PC-3 (cell line): ENCODE measurements at regions not wholly inside any gene's neighbourhood (a gene's known extent, or its start where the extent isn't known, plus 50 kb on each side); places are given as distances from the start of the nearest gene placed in this dataset.
"Not testable (repeated sequence)": the region's sequence is repeated elsewhere in the genome, so short reads cannot be mapped to it uniquely, and the experiment has no call there.

Experiments used
- ATAC-seq: fragments of 200-7000 bp; cut with Tn5 transposase; 2 replicates; pipeline ENCODE4 v1.9.1; 2020; ENCODE audit warnings: mild to moderate bottlenecking, moderate library complexity
- BruUV-seq: library from RNA; stranded (reverse); fragments of 400-500 nt; replicated peaks from 2 replicates; lab custom pipeline; 2021; lab: Mats Ljungman, UMichigan
- CTCF ChIA-PET: fragments of 300-600 bp; sonication (Branson Sonifier 250); formaldehyde crosslinking; loops from one replicate; lab custom pipeline; 2022; ENCODE audit warnings: antibody characterized with exemption; lab: Charles Lee
- POLR2A ChIA-PET: fragments of 300-600 bp; sonication (Branson Sonifier 250); formaldehyde crosslinking; loops from one replicate; lab custom pipeline; 2022; ENCODE audit warnings: antibody characterized with exemption; ENCODE audit not compliant: unreplicated experiment; lab: Charles Lee
- DNase-seq: peaks from one replicate; pipeline ENCODE4 v3.0.0-alpha.2; 2015
- H2AFZ ChIP-seq: fragments of 300-600 bp; sonication (generic); 2 replicates; pipeline ENCODE4 v1.6.0; 2016; ENCODE audit warnings: antibody characterized with exemption, low read length
- H3F3A ChIP-seq: fragments of 300-600 bp; sonication (generic); one replicate; pipeline ENCODE4 v1.6.0; 2017; ENCODE audit warnings: antibody characterized with exemption, low read length, control low read depth, mild to moderate bottlenecking; ENCODE audit not compliant: unreplicated experiment
- H3K27ac ChIP-seq: fragments of 300-600 bp; sonication (generic); 2 replicates; pipeline ENCODE4 v1.5.1; 2016; ENCODE audit warnings: mild to moderate bottlenecking, low read length
- H3K27me3 ChIP-seq: fragments of 300-600 bp; sonication (generic); 2 replicates; pipeline ENCODE4 v1.6.1; 2016; ENCODE audit warnings: low read length, mixed read lengths
- H3K36me3 ChIP-seq: fragments of 300-600 bp; sonication (generic); 2 replicates; pipeline ENCODE4 v1.6.1; 2016; ENCODE audit warnings: low read depth, mixed run types, low read length, mixed read lengths
- H3K4me1 ChIP-seq: fragments of 300-600 bp; sonication (generic); 2 replicates; pipeline ENCODE4 v1.5.1; 2016; ENCODE audit warnings: low read length; ENCODE audit not compliant: insufficient read depth
- H3K4me2 ChIP-seq: fragments of 300-600 bp; sonication (generic); 2 replicates; pipeline ENCODE4 v1.6.0; 2016; ENCODE audit warnings: low read length
- H3K4me3 ChIP-seq: fragments of 300-600 bp; sonication (generic); 2 replicates; pipeline ENCODE4 v1.5.1; 2016; ENCODE audit warnings: mild to moderate bottlenecking, low read length, mixed read lengths
- H3K79me2 ChIP-seq: fragments of 300-600 bp; sonication (generic); 2 replicates; pipeline ENCODE4 v1.6.1; 2017; ENCODE audit warnings: low read length, mixed read lengths
- H3K9ac ChIP-seq: fragments of 300-600 bp; sonication (generic); 2 replicates; pipeline ENCODE4 v1.6.0; 2016; ENCODE audit warnings: mild to moderate bottlenecking, low read length
- H3K9me2 ChIP-seq: fragments of 300-600 bp; sonication (generic); replicated peaks from 2 replicates; pipeline ENCODE4 v1.6.1; 2016; ENCODE audit warnings: mixed run types, low read length, mixed read lengths
- H3K9me3 ChIP-seq: fragments of 300-600 bp; sonication (generic); 2 replicates; pipeline ENCODE4 v1.6.1; 2016; ENCODE audit warnings: low read length, mixed read lengths
- H4K20me1 ChIP-seq: fragments of 300-600 bp; sonication (generic); 2 replicates; pipeline ENCODE4 v1.6.1; 2016; ENCODE audit warnings: low read length, mixed read lengths
- CTCF ChIP-seq: fragments of 300-600 bp; sonication (generic); conservative IDR thresholded peaks from 2 replicates; pipeline ENCODE4 v1.5.1; 2017; ENCODE audit warnings: antibody characterized with exemption, low read depth, mild to moderate bottlenecking, low read length
- EZH2 ChIP-seq: fragments of 300-600 bp; sonication (generic); IDR thresholded peaks from one replicate; pipeline ENCODE4 v1.6.1; 2017; ENCODE audit warnings: antibody characterized with exemption, mild to moderate bottlenecking, low read length; ENCODE audit not compliant: unreplicated experiment
- EZH2phosphoT487 ChIP-seq: fragments of 300-600 bp; sonication (generic); IDR thresholded peaks from 2 replicates; pipeline ENCODE4 v1.6.1; 2018; ENCODE audit warnings: mild to moderate bottlenecking, antibody characterized with exemption, low read length, borderline replicate concordance
- intact Hi-C: fragments of 100-400 bp; cut with micrococcal nuclease; formaldehyde crosslinking; loops from 2 replicates; pipeline ENCODE4 v1.9.0; 2023

- no peak overlapping the region for H3K27ac ChIP-seq
- ChIA-PET POLR2A (no interaction called here), CTCF (no interaction called here)
- no peak overlapping the region for H3K9ac ChIP-seq
- H3K27me3 ChIP-seq: 0 out of 2 replicates have a peak, but pooled peaks cover 6% of the 10 kb centered on the region
- DNase-seq (no peak), ATAC-seq (no peak)
- H3K36me3 ChIP-seq: no peaks in the 10 kb centered on the region
- H3F3A ChIP-seq: no peaks in the 10 kb centered on the region
- intact Hi-C loops: no loop called here
- no peak overlapping the region for H2AFZ ChIP-seq
- H4K20me1 ChIP-seq: no peaks in the 10 kb centered on the region
- no peak overlapping the region for H3K4me3 ChIP-seq
- no peaks in the 10 kb centered on the region for H3K4me1 ChIP-seq
- no peaks in the 10 kb centered on the region for H3K9me3 ChIP-seq
- TF ChIP-seq EZH2phosphoT487 (no peak), EZH2 (no peak), CTCF (no peak)
- no TSS peak for BruUV-seq
- H3K9me2 ChIP-seq: no peaks in the 10 kb centered on the region
- H3K4me2 ChIP-seq: no peak overlapping the region
- no peaks in the 10 kb centered on the region for H3K79me2 ChIP-seq
These were observed 153.7 kb upstream of the GK2 start for GRCh38 chr4:79561751-79562150.

GRCh38 chr4:79559398-79559797 lies 151.4 kb upstream of the GK2 start:
- H3K4me1 ChIP-seq, H3K9ac ChIP-seq, H3K27me3 ChIP-seq, CTCF ChIA-PET, H3K9me3 ChIP-seq, H3K4me3 ChIP-seq, H3K9me2 ChIP-seq, ATAC-seq, H2AFZ ChIP-seq, H3K36me3 ChIP-seq, H3F3A ChIP-seq, intact Hi-C loops, H3K4me2 ChIP-seq, H4K20me1 ChIP-seq, BruUV-seq, POLR2A ChIA-PET, H3K79me2 ChIP-seq, DNase-seq, H3K27ac ChIP-seq: not testable (repeated sequence)

GRCh38 chr4:79552311-79552710 lies 144.3 kb upstream of the GK2 start:
- no TSS peak for BruUV-seq
- no peak overlapping the region for H3K4me3 ChIP-seq
- H3K36me3 ChIP-seq: no peaks in the 10 kb centered on the region
- DNase-seq (no peak), ATAC-seq (no peak)
- ChIA-PET CTCF (no interaction called here), POLR2A (no interaction called here)
- no peaks in the 10 kb centered on the region for H3K27me3 ChIP-seq
- H3F3A ChIP-seq: no peaks in the 10 kb centered on the region
- H2AFZ ChIP-seq: no peak overlapping the region
- no peaks in the 10 kb centered on the region for H3K79me2 ChIP-seq
- H3K9me2 ChIP-seq: no peaks in the 10 kb centered on the region
- H4K20me1 ChIP-seq: no peaks in the 10 kb centered on the region
- H3K27ac ChIP-seq: no peak overlapping the region
- H3K9ac ChIP-seq: no peak overlapping the region
- H3K4me1 ChIP-seq: no peaks in the 10 kb centered on the region
- intact Hi-C loops: no loop called here
- no peak overlapping the region for H3K4me2 ChIP-seq
- TF ChIP-seq CTCF (no peak), EZH2 (no peak)
- H3K9me3 ChIP-seq: no peaks in the 10 kb centered on the region
